Fibroblast of peridontal ligament (primary cell): ENCODE measurements at regions not wholly inside any gene's neighbourhood (a gene's known extent, or its start where the extent isn't known, plus 50 kb on each side); places are given as distances from the start of the nearest gene placed in this dataset.

Experiments
- DNase-seq: peaks from one replicate; pipeline ENCODE4 v3.0.0-alpha.2; 2010; ENCODE audit errors: extremely low read depth

DNA sequence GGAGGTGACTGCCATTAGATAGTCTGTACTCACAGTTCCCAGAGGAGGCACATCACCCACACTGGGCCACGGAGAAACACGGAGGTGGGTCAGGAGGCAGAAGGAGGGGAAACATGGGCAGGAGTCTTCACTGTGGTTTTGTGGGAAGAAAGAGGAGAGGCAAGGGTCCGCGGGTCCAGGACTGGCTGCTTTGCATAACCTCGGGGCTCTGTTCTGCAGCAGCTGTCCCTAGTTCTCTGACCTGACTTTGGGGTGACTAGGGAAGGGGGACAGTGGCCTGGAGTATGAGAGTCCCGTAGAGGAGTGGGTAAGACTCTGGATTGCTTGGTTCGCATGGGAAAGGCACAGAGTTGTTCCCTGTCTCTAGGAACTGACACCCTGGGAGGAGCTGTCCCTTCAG, 238.3 kb upstream of the RAB6C start:
- DNase-seq = no peak

DNA sequence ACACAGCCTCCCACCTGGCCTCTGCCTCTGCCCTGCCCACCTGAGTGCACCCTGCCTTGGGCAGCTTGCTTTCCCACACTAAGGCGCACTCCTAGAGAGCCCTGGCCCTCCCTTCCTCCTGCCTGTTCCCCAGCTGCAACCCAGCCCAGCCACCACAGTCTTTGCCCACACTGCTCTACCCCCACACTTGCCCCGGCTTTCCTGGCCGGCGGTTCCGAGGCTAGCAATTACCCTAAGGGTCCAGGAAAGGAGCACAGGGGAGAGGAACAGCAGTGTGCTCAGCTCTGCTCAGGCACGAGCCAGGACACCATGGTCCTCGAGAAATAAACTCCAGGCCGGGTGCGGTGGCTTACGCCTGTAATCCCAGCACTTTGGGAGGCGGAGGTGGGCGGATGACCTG, 237.8 kb upstream of the RAB6C start:
- DNase-seq = no peak

DNA sequence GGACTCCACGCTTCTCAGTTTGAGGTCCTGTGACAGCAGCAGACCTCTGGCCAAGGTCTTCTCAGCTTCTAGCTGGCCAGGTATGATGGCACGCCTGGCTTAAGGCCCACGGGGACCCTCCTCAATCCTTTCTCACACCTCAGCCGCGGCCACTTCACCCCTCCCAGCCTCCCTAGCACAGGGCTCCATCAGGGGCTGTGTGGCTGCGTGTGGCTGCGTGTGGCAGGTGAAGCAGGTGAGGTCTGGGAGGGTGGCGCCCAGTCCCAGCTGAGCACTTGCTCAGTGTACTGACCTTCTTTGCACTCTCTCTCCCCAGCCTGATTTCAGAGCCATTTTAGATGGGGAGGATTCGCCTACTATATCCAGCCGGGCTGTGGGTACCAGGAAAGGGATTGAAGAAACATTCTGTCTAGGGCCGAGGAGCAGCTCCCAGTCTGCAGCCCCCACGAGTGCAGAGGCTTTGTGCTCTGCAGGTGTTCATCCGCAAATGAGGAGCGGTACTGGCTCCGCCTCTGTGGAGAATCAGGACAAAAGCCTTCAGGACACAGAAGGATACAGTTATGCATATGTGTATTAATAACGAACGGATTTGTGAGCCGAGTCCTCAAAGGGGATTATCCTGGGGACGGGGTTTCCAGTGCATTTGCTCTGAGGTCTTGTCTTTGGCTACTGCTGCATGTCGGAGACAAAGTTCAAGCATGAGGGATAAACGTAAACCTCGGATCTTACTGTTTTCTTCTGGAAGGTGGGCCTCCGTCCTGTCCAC, 236.9 kb upstream of the RAB6C start:
- DNase-seq = no peak

DNA sequence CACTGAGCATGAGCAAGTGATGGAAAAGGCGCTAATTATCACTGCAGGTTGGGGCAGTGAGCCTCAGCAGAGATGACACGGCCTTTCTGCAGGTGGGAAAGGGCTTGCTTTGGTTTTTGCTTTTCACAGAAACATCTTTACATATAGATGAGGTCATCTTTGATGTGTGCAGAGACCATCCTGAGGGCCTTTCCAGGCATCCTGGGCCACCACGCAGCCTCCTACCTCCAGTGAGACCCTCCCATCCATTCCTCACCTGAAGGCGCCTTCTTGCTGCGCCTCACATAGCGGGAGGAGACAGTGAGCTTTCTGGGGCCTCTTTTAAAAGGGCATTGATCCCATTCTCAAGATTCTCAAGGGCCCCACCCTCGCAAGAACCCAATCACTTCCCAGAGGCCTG, 235.3 kb upstream of the RAB6C start:
- DNase-seq = no peak

DNA sequence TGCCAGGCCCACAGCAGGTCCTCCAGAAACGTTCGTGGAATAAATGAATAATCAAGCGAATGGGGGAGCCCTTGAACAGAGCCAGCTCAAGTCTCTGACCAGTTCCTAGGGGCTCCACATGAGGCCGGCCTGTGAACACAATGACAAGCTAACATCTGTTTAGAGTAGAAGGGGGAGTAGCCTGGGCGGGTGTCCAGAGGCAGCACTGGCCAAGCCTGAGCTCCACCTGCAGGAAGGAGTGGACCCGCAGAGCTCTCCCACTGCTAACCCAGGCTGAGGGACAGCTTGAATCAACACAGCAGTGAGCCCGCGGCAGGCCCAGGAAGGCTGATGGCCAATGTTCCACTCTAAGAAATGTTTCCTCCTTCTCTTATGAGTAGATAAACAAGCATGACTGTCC, 234.8 kb upstream of the RAB6C start:
- DNase-seq = no peak

DNA sequence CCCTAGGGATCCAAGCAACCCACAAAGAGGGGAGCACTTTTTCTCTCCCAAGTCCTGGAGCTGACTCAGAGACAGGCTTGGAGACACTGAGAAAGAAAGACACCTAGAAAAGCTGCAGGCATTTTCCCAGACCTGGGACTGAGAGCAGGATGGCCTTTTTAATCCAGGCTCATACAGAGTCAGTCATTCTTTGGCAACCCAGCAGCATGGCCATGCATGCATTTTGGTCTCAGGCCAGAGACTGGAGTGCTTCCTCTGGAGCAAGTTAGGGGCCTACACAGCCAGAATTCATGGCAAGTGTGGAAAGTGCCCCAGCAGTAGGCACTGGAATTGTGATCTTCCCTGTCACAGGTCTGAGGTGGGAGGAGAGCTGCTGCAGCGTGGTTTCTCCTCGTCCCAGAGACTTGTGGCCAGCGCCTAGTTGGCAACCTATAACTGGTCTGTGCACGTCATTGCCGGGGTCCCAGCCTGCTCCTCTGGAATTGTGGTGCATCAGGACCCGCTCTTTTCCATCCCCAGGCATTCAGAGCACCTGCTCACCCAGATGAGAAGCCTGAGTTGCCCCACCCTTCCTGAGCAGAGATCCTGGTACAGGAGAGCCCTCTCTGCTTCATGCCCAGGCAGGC, 231.9 kb upstream of the RAB6C start:
- DNase-seq = no peak

- no peak for DNase-seq
Observed at GRCh38 chr2:129748250-129748649, 231.2 kb upstream of the RAB6C start.

GRCh38 chr2:129748653-129749052, 230.8 kb upstream of the RAB6C start:
- DNase-seq = no peak

DNA sequence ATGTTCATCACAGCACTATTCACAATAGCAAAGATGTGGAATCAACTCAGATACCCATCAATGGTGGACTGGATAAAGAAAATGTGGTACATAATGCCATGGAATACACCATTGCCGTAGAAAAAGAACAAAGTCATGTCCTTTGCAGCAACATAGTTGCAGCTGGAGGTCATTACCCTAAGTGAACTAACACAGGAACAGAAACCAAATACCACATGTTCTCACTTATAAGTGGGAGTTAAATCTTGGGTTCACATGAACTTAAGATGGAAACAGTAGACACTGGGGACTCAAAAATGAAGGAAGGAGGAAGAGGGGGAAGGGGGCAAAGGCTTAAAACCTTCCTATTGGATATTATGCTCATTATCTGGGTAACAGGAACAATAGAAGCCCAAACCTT, 228.1 kb upstream of the RAB6C start:
- DNase-seq = no peak

GRCh38 chr2:129752176-129752575, 227.3 kb upstream of the RAB6C start:
- no peak for DNase-seq

DNA sequence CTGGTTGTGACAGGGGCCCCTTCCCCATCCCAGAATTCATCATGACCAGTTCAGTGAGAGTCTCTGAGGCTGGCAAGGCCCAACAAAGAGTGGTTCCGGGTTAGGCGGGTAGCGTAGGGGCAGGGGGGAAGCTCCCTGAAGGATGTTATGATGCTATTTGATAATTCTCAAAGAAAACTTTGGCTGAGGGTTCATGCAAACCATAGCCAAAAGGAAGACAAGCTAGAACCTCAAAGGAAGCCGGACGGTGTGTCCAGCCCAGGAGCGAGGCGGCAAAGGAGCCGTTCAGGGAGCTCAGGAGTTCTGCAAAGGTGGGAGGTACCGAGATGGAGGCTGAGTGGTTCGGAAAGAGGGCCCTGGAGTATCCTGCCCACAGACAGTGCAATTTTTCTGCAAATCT, 226.8 kb upstream of the RAB6C start:
- no peak for DNase-seq

DNA sequence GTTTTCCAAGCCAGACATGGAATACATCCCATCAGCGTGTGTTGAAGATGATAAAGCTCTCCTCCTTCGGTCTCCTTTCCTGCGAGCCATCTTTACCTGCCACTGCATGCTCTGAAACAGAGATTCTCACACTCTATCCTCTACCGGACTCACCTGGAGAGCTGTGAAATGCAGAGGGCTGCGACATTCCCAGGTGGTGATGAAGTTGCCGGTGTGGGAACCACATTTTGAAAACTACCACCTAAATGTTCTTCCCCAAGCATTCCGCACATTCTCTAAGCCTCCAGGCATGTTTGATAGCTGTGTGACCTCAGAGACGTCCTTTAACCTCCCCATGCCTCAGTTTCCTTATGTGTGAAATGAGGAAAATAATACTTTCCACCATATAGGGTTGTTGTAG, 226.2 kb upstream of the RAB6C start:
- no peak for DNase-seq

DNA sequence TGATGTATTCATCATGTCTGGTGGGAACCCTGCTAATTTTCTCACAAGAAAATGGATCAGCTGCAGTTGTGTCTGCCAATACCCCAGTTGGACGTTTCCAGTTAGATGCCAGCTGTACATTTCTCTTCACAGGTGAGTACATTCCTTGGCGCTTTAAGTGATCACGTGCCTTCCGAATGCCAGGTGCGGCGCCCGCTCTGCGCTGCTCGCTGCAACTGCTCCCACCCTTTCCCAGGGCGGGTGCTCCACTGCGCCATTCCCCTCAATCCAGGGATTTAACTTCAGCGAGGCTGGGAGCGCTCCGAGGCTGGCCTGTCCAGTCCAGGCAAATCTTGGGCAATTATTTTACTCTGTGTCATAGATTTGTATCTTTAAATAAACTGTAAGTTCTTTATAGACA, 225.0 kb upstream of the RAB6C start:
- DNase-seq = no peak

- DNase-seq = no peak
Observed at GRCh38 chr2:129754831-129755230, 224.6 kb upstream of the RAB6C start.

- no peak for DNase-seq
Observed at GRCh38 chr2:129755786-129756185, 223.7 kb upstream of the RAB6C start.

- no peak for DNase-seq
Observed at GRCh38 chr2:129756276-129756675, 223.2 kb upstream of the RAB6C start.

GRCh38 chr2:129757366-129757914, 222.0 kb upstream of the RAB6C start:
- no peak for DNase-seq

- DNase-seq = no peak
Observed at GRCh38 chr2:129757915-129758783, 221.3 kb upstream of the RAB6C start.

DNA sequence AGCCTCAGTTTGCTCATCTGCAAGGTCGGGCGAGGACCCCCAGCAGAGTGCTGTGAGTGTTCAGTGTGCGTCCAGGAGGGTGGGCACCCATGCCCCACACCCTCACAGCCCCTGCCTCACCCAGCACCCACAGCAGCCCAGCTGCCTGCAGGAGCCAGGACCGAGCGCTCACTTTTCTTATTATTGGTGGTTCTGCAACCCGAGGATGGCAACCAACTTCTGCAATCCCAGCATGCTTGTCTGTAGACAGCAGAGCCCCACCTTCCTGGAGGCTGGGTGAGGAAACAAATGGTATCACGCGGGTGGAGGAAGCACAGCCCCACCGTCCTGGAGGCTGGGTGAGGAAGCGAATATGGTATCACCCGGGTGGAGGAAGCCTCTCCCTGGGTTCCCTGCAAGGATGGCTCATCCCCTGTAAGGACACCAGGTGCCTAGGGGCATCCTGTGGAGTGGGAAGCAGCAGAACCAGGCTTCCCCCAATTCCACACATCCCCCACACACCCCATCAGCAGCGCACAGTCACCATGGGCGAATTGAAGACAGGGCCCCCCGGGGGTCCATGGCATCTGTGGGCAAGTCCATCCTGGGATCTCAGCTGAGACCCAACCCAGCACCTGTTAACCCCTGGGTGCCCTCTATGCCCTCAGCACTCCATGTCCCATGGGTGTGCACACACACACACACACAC, 220.5 kb upstream of the RAB6C start:
- DNase-seq = no peak

DNA sequence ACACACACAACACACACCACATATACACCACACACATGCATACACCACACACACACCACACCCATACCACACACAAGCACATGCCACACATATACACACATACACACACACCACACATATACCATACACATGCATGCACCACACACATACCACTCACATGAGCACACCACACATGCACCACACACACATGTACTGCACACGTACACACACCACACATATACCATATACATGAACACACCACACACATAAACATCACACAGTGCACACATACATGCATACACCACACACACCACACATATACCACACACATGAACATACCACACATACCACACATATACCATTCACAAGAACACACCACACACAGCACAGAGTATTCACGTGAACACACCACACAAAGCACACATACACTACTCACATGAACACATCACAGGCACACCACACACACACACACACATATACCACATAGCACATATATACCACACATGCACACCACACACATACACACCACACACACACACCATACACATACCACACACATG, 219.9 kb upstream of the RAB6C start:
- DNase-seq = no peak

- no peak for DNase-seq
Observed at GRCh38 chr2:129760669-129761068, 218.8 kb upstream of the RAB6C start.
